Lung (tissue), 11 donors: ENCODE measurements at regions not wholly inside any gene's neighbourhood (a gene's known extent, or its start where the extent isn't known, plus 50 kb on each side); places are given as distances from the start of the nearest gene placed in this dataset.

Experiments
- ATAC-seq: fragments of 200-7000 bp; cut with Tn5 transposase; one replicate; pipeline ENCODE4 v1.9.1; 2020; ENCODE audit warnings: moderate number of reproducible peaks; ENCODE audit not compliant: insufficient read depth, low FRiP score
- DNase-seq, 3 donors: peaks; one replicate each; pipeline ENCODE4 v3.0.0-alpha.2; 2013 to 2017
- H3K27ac ChIP-seq, 2 donors: one replicate each; pipeline ENCODE4 v1.5.1; 2013; ENCODE audit warnings: mild to moderate bottlenecking in 2 of 2, moderate library complexity in 2 of 2, control low read depth in 1 of 2, inconsistent platforms in 1 of 2, low read depth in 1 of 2, low read length in 1 of 2
- H3K27me3 ChIP-seq, 3 donors: one replicate each; pipeline ENCODE4 v1.5.1; 2013; ENCODE audit warnings: low read length in 2 of 3; ENCODE audit not compliant: control insufficient read depth in 3 of 3, insufficient read depth in 3 of 3
- H3K36me3 ChIP-seq, 4 donors: one replicate each; pipeline ENCODE4 v1.5.1; 2013; ENCODE audit warnings: low read length in 4 of 4, mild to moderate bottlenecking in 1 of 4, moderate library complexity in 1 of 4; ENCODE audit not compliant: control insufficient read depth in 4 of 4, insufficient read depth in 4 of 4
- H3K4me1 ChIP-seq, 5 donors: one replicate each; pipeline ENCODE4 v1.5.1; 2013; ENCODE audit warnings: low read length in 5 of 5, mild to moderate bottlenecking in 2 of 5, moderate library complexity in 1 of 5; ENCODE audit not compliant: control insufficient read depth in 5 of 5, insufficient read depth in 5 of 5
- H3K4me3 ChIP-seq: one replicate; pipeline ENCODE4 v1.5.1; 2013; ENCODE audit warnings: mild to moderate bottlenecking, control low read depth, moderate library complexity
- H3K9ac ChIP-seq, 2 donors: one replicate each; pipeline ENCODE4 v1.5.1; 2013; ENCODE audit warnings: low read length in 2 of 2, control low read depth in 1 of 2; ENCODE audit not compliant: insufficient read depth in 1 of 2
- H3K9me3 ChIP-seq, 4 donors: one replicate each; pipeline ENCODE4 v1.5.1; 2013; ENCODE audit warnings: low read length in 3 of 4, mild to moderate bottlenecking in 1 of 4, moderate library complexity in 1 of 4; ENCODE audit not compliant: control insufficient read depth in 4 of 4, insufficient read depth in 3 of 4
- WGBS, 2 donors: extraction: QIAGEN DNeasy Blood & Tissue Kit; methylation state at CpG; one replicate each; pipeline ENCODE4 v1.1.7; 2013; 5-methylcytosine and 5-hydroxymethylcytosine counted together
- TF ChIP-seq, protein P1 (sequence below): IDR thresholded peaks from 2 replicates; pipeline ENCODE4 v1.5.1; 2012; ENCODE audit warnings: mild to moderate bottlenecking; ENCODE audit errors: control extremely low read depth, extremely low read depth
- donor health status: control.
- donor health status: control.
- donor health status: Bipolar disorder and iron deficiency.
- donor health status: healthy.
- donor health status: DM: yes; HTN: yes; CAD: no.

DNA sequence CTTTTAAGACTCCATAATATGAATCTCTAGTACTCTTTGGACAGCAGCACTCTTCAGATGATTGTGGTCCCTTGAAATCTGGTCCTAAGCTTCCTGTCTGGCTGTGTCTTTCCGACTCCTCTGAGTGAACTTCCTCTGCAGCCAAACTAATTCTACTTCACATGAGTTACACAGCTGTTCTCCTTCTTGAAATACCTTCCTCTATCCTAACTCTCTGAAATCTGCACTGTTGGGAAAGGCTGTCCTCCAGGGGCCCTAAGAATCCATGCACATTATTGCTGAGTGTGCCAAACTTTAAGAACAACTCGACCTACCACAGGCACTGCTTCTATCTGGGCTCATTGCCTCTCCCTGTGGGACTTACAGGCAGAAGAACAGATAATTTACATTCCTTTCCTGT, 217.3 kb upstream of the ARHGAP42 start:
- DNase-seq (peak; percentile 44 to 91 (median 86)), ATAC-seq (no peak)
- Histone ChIP-seq H3K4me1 (peaks cover 0 to 10% (median 0%) of the 10 kb centered on the region in 5 donors), H3K9ac (no peak overlapping the region), H3K4me3 (no peak overlapping the region), H3K27me3 (no peaks in the 10 kb centered on the region), H3K9me3 (no peaks in the 10 kb centered on the region), H3K27ac (no peak overlapping the region), H3K36me3 (no peaks in the 10 kb centered on the region)
- WGBS, 2 donors, result 21 to 30% methylated on average over 2 of the region's 2 CpGs
- TF ChIP-seq, protein P1, sequence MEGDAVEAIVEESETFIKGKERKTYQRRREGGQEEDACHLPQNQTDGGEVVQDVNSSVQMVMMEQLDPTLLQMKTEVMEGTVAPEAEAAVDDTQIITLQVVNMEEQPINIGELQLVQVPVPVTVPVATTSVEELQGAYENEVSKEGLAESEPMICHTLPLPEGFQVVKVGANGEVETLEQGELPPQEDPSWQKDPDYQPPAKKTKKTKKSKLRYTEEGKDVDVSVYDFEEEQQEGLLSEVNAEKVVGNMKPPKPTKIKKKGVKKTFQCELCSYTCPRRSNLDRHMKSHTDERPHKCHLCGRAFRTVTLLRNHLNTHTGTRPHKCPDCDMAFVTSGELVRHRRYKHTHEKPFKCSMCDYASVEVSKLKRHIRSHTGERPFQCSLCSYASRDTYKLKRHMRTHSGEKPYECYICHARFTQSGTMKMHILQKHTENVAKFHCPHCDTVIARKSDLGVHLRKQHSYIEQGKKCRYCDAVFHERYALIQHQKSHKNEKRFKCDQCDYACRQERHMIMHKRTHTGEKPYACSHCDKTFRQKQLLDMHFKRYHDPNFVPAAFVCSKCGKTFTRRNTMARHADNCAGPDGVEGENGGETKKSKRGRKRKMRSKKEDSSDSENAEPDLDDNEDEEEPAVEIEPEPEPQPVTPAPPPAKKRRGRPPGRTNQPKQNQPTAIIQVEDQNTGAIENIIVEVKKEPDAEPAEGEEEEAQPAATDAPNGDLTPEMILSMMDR, result no peak

DNA sequence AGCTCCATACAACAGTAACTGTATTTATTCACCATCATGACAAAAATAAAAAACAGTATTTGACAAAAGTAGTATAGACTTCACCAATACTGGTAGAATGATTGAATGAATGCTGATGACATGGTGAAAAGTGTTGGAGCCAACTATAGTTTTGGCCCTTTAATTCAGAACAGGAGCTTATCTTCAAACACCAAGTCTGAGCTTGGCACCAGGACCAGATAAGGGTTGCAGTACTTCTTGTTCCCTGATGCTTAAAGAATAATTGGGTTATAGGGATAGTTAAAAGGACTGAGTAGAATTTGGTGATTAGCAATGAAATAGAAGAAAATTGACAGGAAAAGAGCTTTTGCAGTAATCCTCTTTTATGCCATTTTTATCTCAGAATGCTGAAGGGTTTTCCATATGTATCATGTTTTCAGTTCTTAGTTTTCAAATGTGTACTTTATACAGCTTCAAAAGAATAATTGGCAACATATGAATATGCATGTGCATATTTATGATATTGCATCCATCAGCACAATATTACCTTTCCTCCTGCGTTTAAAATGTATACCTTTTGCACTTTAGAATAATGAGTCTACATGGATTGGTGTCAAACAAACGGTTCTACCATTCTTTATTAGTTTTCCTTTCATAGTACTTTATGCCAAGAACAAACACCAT, 214.2 kb upstream of the ARHGAP42 start:
- no peak for ATAC-seq
- H3K9ac ChIP-seq, result no peak overlapping the region
- H3K36me3 ChIP-seq, result no peaks in the 10 kb centered on the region
- no peak overlapping the region for H3K27ac ChIP-seq
- no peak overlapping the region for H3K4me3 ChIP-seq
- H3K4me1 ChIP-seq, result peaks cover 0 to 10% (median 0%) of the 10 kb centered on the region in 5 donors
- WGBS, 2 donors, result 62 to 69% methylated on average over 2 of the region's 2 CpGs
- H3K27me3 ChIP-seq, result no peaks in the 10 kb centered on the region
- DNase-seq, result peak in 2 of 3 donors; percentile 9 to 14
- no peaks in the 10 kb centered on the region for H3K9me3 ChIP-seq
- TF ChIP-seq, protein P1, result no peak

DNA sequence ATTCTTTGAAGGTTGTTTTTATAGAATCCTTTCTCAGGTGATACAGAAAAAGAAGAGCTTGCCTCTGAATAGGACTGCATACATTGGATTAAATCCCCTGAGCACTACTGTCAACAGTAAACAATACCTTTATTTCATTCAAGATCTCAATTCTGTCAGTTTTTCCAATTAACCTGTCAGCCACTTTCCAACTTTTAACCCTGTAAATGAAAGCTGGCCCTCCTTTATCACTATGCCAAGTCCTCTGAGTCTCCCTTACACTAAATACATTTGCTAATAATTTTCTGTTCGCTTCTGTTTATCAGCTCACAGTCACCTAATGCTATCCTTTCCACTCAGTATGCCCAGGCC, 213.7 kb upstream of the ARHGAP42 start:
- Histone ChIP-seq H3K9me3 (no peaks in the 10 kb centered on the region), H3K36me3 (no peaks in the 10 kb centered on the region), H3K27ac (no peak overlapping the region), H3K9ac (no peak overlapping the region), H3K4me3 (no peak overlapping the region), H3K4me1 (peaks cover 0 to 10% (median 0%) of the 10 kb centered on the region in 5 donors), H3K27me3 (no peaks in the 10 kb centered on the region)
- TF ChIP-seq, protein P1, result no peak
- ATAC-seq, result no peak
- WGBS, 2 donors, result 78 to 91% methylated on average over 1 of the region's 1 CpG
- DNase-seq, result no peak

DNA sequence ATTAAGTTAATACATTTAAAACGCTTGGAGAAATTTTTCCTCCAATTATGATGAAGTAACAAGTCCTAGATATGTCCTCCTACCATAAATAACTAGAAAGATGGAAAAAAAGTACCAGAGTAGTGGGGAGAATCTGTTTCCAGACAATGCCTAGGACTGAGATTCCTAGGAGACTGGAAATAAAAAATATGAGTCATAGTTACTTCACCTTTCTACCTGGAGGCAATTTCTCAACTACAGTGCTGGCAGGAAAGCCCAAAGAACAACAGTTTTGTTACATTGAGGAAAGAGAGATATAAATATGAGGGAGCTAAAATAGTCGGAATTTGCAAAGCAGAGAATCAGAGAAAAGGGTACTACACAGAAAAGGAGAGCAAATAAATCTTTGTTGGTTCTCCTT, 202.1 kb upstream of the ARHGAP42 start:
- H3K9me3 ChIP-seq, result peaks cover 0 to 13% (median 2%) of the 10 kb centered on the region in 4 donors
- DNase-seq, result no peak
- H3K36me3 ChIP-seq, result no peaks in the 10 kb centered on the region
- H3K9ac ChIP-seq, result no peak overlapping the region
- ATAC-seq, result no peak
- no peak overlapping the region for H3K27ac ChIP-seq
- no peaks in the 10 kb centered on the region for H3K27me3 ChIP-seq
- TF ChIP-seq, protein P1, result no peak
- no peaks in the 10 kb centered on the region for H3K4me1 ChIP-seq
- no peak overlapping the region for H3K4me3 ChIP-seq
- 71 to 87% methylated on average over 2 of the region's 2 CpGs for WGBS, 2 donors
